NT2/D1 (cell line): ENCODE measurements at regions not wholly inside any gene's neighbourhood (a gene's known extent, or its start where the extent isn't known, plus 50 kb on each side); places are given as distances from the start of the nearest gene placed in this dataset.

Source experiments
- DNase-seq: peaks from one replicate; pipeline ENCODE4 v3.0.0-alpha.2; 2011; ENCODE audit warnings: low read depth, low spot score
- H3K27me3 ChIP-seq: 2 replicates; pipeline ENCODE4 v1.6.0; 2011; ENCODE audit warnings: mild to moderate bottlenecking; ENCODE audit not compliant: insufficient read length, insufficient read depth
- H3K36me3 ChIP-seq: 2 replicates; pipeline ENCODE4 v1.6.1; 2011; ENCODE audit warnings: mild to moderate bottlenecking, low read length, mixed read lengths; ENCODE audit not compliant: insufficient read depth, insufficient read length
- H3K4me1 ChIP-seq: 2 replicates; pipeline ENCODE4 v1.5.1; 2011; ENCODE audit not compliant: insufficient read depth, insufficient read length
- H3K4me3 ChIP-seq: 2 replicates; pipeline ENCODE4 v1.5.1; 2011; ENCODE audit warnings: low read depth; ENCODE audit not compliant: insufficient read length
- H3K9ac ChIP-seq: 2 replicates; pipeline ENCODE4 v1.6.0; 2011; ENCODE audit warnings: low read depth; ENCODE audit not compliant: insufficient read length
- H3K9me3 ChIP-seq: 2 replicates; pipeline ENCODE4 v1.5.1; 2011; ENCODE audit warnings: mild to moderate bottlenecking, low read length; ENCODE audit not compliant: insufficient read depth
- SUZ12 ChIP-seq: IDR thresholded peaks from 2 replicates; pipeline ENCODE4 v1.6.1; 2011; ENCODE audit not compliant: insufficient read length, insufficient read depth; ENCODE audit errors: extremely low read depth
- YY1 ChIP-seq: IDR thresholded peaks from 2 replicates; pipeline ENCODE4 v1.6.1; 2011; ENCODE audit not compliant: insufficient read length, insufficient read depth
- ZNF274 ChIP-seq: IDR thresholded peaks from 2 replicates; pipeline ENCODE4 v1.6.1; 2011; ENCODE audit warnings: mild to moderate bottlenecking, low read depth, low read length

DNA sequence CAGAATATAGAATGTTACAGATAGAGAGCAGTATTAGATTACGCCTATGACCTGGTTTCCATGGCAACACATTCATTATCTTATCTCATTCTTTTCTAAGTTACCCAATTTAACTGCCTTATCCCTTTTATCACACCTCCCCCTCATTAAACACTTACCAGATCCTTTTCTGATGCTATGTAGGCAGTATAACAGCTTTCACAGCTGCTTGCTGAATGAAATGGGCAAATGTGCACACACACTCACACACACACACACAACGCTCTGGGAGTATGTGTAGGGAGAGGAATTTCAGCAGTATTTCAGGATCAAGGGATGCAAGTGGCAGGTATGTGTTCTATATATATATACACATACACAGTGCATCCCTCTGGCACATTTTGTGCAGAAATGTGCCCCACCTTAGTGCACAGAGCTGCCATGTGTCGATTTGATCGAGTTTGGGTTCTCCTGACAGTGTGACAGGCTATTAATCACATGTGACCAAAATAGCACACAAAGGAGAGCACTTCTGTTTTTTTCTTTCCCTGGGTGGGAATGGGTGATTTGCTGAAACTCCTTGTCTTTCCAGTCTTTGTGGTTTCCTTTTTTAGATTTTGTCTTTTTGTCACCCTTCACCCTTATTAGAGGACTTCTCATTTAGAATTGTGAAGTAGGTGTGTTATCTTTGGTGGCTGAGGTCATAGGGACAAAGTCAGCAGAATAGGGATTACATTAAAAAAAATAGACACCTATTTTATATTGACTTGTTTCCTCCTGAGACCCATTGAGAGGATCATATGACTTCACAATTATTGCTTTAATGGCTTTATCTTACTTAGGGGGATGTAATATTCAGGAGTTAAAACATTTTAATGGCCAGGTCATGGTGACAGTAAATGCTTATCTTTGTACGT, 553.7 kb downstream of the PDCD6IP start:
- Histone ChIP-seq H3K9ac (no peak overlapping the region), H3K9me3 (no peaks in the 10 kb centered on the region), H3K4me3 (no peak overlapping the region), H3K4me1 (peaks cover 1% of the 10 kb centered on the region), H3K27me3 (no peaks in the 10 kb centered on the region), H3K36me3 (no peaks in the 10 kb centered on the region)
- TF ChIP-seq SUZ12 = no peak
- no peak for TF ChIP-seq YY1
- TF ChIP-seq ZNF274 = no peak
- DNase-seq = no peak

GRCh38 chr3:34352778-34353331, 554.4 kb downstream of the PDCD6IP start:
- TF ChIP-seq YY1 = no peak
- TF ChIP-seq SUZ12 = no peak
- TF ChIP-seq ZNF274 = no peak
- no peak for DNase-seq
- no peaks in the 10 kb centered on the region for H3K36me3 ChIP-seq

DNA sequence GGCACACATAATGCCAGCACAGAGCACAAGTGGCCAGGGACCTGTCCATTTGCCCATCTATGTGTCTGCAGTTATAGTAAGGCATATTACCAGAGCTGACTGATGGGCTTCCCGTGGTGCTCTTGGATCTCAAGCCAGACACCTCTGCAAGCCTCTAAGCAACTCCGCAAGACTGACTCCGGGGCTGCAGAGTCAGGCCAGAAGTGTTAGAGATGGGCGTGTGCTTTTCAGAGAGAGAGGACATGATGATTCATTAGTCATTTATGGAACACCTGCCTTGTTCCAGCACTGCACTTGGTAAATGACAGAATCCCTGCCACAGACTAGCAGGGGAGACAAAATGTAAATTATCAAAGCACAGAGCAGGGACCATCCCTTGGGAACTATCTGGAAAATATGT, 559.0 kb downstream of the PDCD6IP start:
- DNase-seq = no peak
- peaks cover 4% of the 10 kb centered on the region for H3K4me1 ChIP-seq
- no peak for TF ChIP-seq SUZ12
- TF ChIP-seq ZNF274 = no peak
- TF ChIP-seq YY1 = no peak
- H3K27me3 ChIP-seq = no peaks in the 10 kb centered on the region
- no peaks in the 10 kb centered on the region for H3K9me3 ChIP-seq
- H3K4me3 ChIP-seq = no peak overlapping the region
- no peak overlapping the region for H3K9ac ChIP-seq
- H3K36me3 ChIP-seq = no peaks in the 10 kb centered on the region

More at GRCh38 chr3:34352778-34353331, 554.4 kb downstream of the PDCD6IP start:
- Histone ChIP-seq H3K9me3 (no peaks in the 10 kb centered on the region), H3K4me1 (peaks cover 4% of the 10 kb centered on the region), H3K27me3 (no peaks in the 10 kb centered on the region), H3K4me3 (no peak overlapping the region), H3K9ac (no peak overlapping the region)

- no peaks in the 10 kb centered on the region for H3K36me3 ChIP-seq
- TF ChIP-seq ZNF274 = no peak
- no peak for TF ChIP-seq YY1
- no peak for TF ChIP-seq SUZ12
These were observed 560.6 kb downstream of the PDCD6IP start for GRCh38 chr3:34359064-34359463.

GRCh38 chr3:34360713-34361112, 562.3 kb downstream of the PDCD6IP start:
- Histone ChIP-seq H3K9ac (no peak overlapping the region), H3K9me3 (peaks cover 4% of the 10 kb centered on the region), H3K27me3 (no peaks in the 10 kb centered on the region), H3K4me1 (peaks cover 4% of the 10 kb centered on the region), H3K36me3 (no peaks in the 10 kb centered on the region), H3K4me3 (no peak overlapping the region)
- no peak for DNase-seq
- TF ChIP-seq ZNF274 (no peak), SUZ12 (no peak), YY1 (no peak)

More at GRCh38 chr3:34359064-34359463, 560.6 kb downstream of the PDCD6IP start:
- H3K27me3 ChIP-seq = no peaks in the 10 kb centered on the region
- H3K9ac ChIP-seq = no peak overlapping the region
- peaks cover 4% of the 10 kb centered on the region for H3K4me1 ChIP-seq
- no peak overlapping the region for H3K4me3 ChIP-seq
- peaks cover 4% of the 10 kb centered on the region for H3K9me3 ChIP-seq
- DNase-seq = no peak

GRCh38 chr3:34361921-34362320, 563.5 kb downstream of the PDCD6IP start:
- Histone ChIP-seq H3K9me3 (peaks cover 4% of the 10 kb centered on the region), H3K27me3 (no peaks in the 10 kb centered on the region), H3K4me1 (peaks cover 4% of the 10 kb centered on the region), H3K36me3 (no peaks in the 10 kb centered on the region), H3K4me3 (no peak overlapping the region), H3K9ac (no peak overlapping the region)
- no peak for TF ChIP-seq ZNF274
- no peak for DNase-seq

- H3K9ac ChIP-seq = no peak overlapping the region
- TF ChIP-seq YY1 (no peak), ZNF274 (no peak), SUZ12 (no peak)
- no peak for DNase-seq
- H3K36me3 ChIP-seq = no peaks in the 10 kb centered on the region
- no peaks in the 10 kb centered on the region for H3K27me3 ChIP-seq
- H3K4me1 ChIP-seq = no peaks in the 10 kb centered on the region
- H3K4me3 ChIP-seq = no peak overlapping the region
- peaks cover 4% of the 10 kb centered on the region for H3K9me3 ChIP-seq
These were observed 564.5 kb downstream of the PDCD6IP start for GRCh38 chr3:34362910-34363309.

GRCh38 chr3:34363881-34364280, 565.5 kb downstream of the PDCD6IP start:
- Histone ChIP-seq H3K36me3 (no peaks in the 10 kb centered on the region), H3K9ac (no peak overlapping the region), H3K4me1 (no peaks in the 10 kb centered on the region), H3K4me3 (no peak overlapping the region), H3K27me3 (no peaks in the 10 kb centered on the region), H3K9me3 (peaks cover 4% of the 10 kb centered on the region)
- TF ChIP-seq YY1 = no peak
- TF ChIP-seq ZNF274 = no peak
- TF ChIP-seq SUZ12 = no peak
- DNase-seq = no peak
